Small intestine (tissue), 7 donors: ENCODE measurements at regions not wholly inside any gene's neighbourhood (a gene's known extent, or its start where the extent isn't known, plus 50 kb on each side); places are given as distances from the start of the nearest gene placed in this dataset.
"Not testable (repeated sequence)": the region's sequence is repeated elsewhere in the genome, so short reads cannot be mapped to it uniquely, and the experiment has no call there.

Experiments
- DNase-seq, 2 donors: peaks; one replicate each; pipeline versions ENCODE4 v3.0.0 to v3.0.0-alpha.2; 2013
- FAIRE-seq: peaks from 2 replicates; lab custom pipeline; 2012; peaks lifted over from hg19 to GRCh38; lab: Jason Lieb, UNC
- H3K27ac ChIP-seq, 3 donors: one replicate each; pipeline ENCODE4 v1.5.1; 2013; ENCODE audit warnings: low read length in 2 of 3, mild to moderate bottlenecking in 2 of 3, control low read depth in 1 of 3, inconsistent platforms in 1 of 3, low read depth in 1 of 3, moderate library complexity in 1 of 3
- H3K27me3 ChIP-seq, 3 donors: one replicate each; pipeline ENCODE4 v1.6.1; 2013; ENCODE audit warnings: low read length in 3 of 3, inconsistent platforms in 1 of 3; ENCODE audit not compliant: control insufficient read depth in 3 of 3, insufficient read depth in 3 of 3
- H3K36me3 ChIP-seq, 3 donors: one replicate each; pipeline ENCODE4 v1.6.1; 2013; ENCODE audit warnings: low read length in 3 of 3, inconsistent platforms in 1 of 3, low read depth in 1 of 3, mild to moderate bottlenecking in 1 of 3, moderate library complexity in 1 of 3; ENCODE audit not compliant: control insufficient read depth in 3 of 3, insufficient read depth in 2 of 3
- H3K4me1 ChIP-seq, 3 donors: one replicate each; pipeline ENCODE4 v1.6.1; 2013; ENCODE audit warnings: low read length in 2 of 3, inconsistent platforms in 1 of 3, low read depth in 1 of 3, mild to moderate bottlenecking in 1 of 3, moderate library complexity in 1 of 3; ENCODE audit not compliant: control insufficient read depth in 3 of 3, insufficient read depth in 2 of 3
- H3K4me3 ChIP-seq, 3 donors: one replicate each; pipeline ENCODE4 v1.5.1; 2013; ENCODE audit warnings: low read length in 3 of 3, control low read depth in 1 of 3, inconsistent platforms in 1 of 3, low read depth in 1 of 3, mild to moderate bottlenecking in 1 of 3, moderate library complexity in 1 of 3
- H3K9me3 ChIP-seq, 2 donors: one replicate each; pipeline ENCODE4 v1.6.1; 2013; ENCODE audit warnings: low read depth in 1 of 2, low read length in 1 of 2; ENCODE audit not compliant: control insufficient read depth in 2 of 2, insufficient read depth in 1 of 2
- WGBS, 3 donors: extraction: QIAGEN DNeasy Blood & Tissue Kit; methylation state at CpG; one replicate each; pipeline ENCODE4 v1.1.7; 2013; 5-methylcytosine and 5-hydroxymethylcytosine counted together
- donor health status: healthy with polysubstance abuse.
- donor health status: control.
- donor health status: control.
- donor health status: Bipolar disorder and iron deficiency.
- donor health status: healthy.

DNA sequence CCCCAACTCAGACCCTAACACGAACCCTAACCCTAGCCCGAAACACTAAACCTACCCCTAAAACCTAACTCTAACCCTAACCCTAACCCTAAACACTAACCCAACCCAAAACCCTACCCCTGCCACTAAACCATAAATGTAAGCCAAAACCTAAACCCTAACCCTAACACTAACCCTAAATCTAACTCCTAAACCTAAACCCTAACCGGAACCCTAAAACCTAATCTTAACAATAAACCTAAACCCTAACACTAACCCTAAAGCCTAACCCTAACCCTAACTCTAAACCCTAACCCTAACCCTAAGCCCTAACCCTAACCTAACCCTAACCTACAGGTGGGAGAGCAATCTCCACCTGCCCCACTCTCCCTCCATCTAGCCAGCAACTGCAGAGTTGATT is 152.3 kb downstream of the OR4M2 start:
- no peak overlapping the region for H3K4me3 ChIP-seq
- H3K9me3 ChIP-seq, result peaks cover 0 to 61% of the 10 kb centered on the region in 2 donors
- no peak overlapping the region for H3K27ac ChIP-seq
- H3K27me3 ChIP-seq, result no peaks in the 10 kb centered on the region
- FAIRE-seq (no peak), DNase-seq (no peak)
- no peaks in the 10 kb centered on the region for H3K4me1 ChIP-seq
- H3K36me3 ChIP-seq, result no peaks in the 10 kb centered on the region
- 82 to 90% (median 90%) methylated on average over 3 of the region's 3 CpGs for WGBS, 3 donors

DNA sequence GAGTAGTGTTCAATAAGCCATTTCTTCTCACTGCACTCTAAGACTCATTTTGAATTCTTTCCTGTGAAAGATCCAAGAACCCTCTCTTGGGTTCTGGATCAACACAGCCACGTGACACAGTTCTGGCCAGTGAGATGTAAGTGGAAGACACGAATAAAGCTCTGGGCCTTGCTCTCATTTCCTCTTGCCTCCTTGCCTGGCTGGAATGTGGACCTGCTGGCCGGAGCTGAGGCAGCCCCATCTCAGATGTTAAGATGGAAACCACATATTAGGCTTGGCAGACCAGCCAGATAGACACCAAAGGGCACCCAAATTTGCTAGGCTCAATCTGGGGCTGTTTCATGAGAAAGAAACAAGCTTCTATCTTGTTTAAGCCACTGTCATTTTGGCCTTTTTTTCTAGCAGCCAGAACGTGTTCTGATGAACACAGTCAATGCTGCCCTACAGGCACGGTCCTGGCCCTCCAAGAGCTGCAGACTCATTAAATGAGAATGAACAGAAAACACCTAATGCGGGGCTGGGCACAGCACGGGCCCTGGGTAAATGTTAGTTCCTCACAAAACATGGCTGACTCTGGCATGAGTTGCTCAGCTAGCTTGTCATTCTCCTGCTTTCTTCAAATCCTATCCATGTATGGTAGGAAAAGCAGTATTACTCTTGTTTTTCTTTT is 155.1 kb downstream of the OR4M2 start:
- not testable (repeated sequence) for H3K36me3 ChIP-seq, H3K27me3 ChIP-seq, FAIRE-seq, H3K4me3 ChIP-seq, H3K4me1 ChIP-seq, H3K27ac ChIP-seq, DNase-seq
- peaks cover 0 to 60% of the 10 kb centered on the region in 2 donors for H3K9me3 ChIP-seq
- 50 to 56% (median 54%) methylated on average over 7 of the region's 7 CpGs for WGBS, 3 donors

DNA sequence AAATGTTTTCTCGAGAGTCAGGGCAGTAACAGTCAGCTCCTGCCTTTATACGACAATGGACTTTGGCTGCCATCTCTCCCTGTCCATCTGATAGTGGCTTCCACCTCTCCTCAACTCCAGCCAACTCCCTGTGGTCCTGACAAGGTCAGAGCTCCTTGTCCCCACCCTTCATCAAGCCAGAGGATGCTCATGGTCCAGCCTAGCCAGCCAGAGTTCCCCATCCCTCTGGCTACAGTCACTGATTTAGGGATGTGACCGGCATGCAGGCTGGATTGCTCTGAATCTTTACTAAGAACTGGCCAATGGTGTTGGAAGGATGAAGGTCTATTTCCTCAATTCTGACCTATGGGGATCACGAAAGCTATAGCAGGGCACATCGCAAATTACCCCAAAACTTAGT is 156.1 kb downstream of the OR4M2 start:
- Histone ChIP-seq H3K4me1 (no peaks in the 10 kb centered on the region), H3K4me3 (no peak overlapping the region), H3K9me3 (peaks cover 2 to 68% of the 10 kb centered on the region in 2 donors), H3K27ac (no peak overlapping the region), H3K36me3 (no peaks in the 10 kb centered on the region), H3K27me3 (no peaks in the 10 kb centered on the region)
- no peak for FAIRE-seq
- 61 to 77% (median 66%) methylated on average over 5 of the region's 5 CpGs for WGBS, 3 donors
- no peak for DNase-seq

DNA sequence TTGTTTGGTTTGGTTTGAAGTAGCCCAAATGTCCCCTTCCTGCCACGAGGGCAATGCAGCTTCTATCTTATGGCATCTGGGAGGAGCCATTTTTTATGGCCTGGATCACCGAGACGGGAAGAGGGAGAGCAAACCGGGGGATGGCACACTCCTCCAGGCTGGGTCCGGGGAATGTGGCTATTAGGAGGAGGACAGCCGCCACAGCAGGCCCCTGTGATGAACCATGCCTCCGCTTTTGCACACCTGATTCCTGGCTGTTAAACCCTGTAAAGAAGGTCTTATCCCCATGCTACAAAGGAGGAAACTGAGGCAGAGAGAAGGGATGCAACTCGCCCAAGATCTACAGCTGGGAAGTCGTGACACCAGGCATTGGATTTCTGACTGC is 157.6 kb downstream of the OR4M2 start:
- Histone ChIP-seq H3K9me3 (peaks cover 2 to 64% of the 10 kb centered on the region in 2 donors), H3K27me3 (no peaks in the 10 kb centered on the region), H3K27ac (no peak overlapping the region), H3K4me3 (no peak overlapping the region), H3K36me3 (no peaks in the 10 kb centered on the region), H3K4me1 (no peaks in the 10 kb centered on the region)
- no peak for DNase-seq
- FAIRE-seq, result no peak
- WGBS, 3 donors, result 66 to 69% (median 66%) methylated on average over 9 of the region's 9 CpGs

DNA sequence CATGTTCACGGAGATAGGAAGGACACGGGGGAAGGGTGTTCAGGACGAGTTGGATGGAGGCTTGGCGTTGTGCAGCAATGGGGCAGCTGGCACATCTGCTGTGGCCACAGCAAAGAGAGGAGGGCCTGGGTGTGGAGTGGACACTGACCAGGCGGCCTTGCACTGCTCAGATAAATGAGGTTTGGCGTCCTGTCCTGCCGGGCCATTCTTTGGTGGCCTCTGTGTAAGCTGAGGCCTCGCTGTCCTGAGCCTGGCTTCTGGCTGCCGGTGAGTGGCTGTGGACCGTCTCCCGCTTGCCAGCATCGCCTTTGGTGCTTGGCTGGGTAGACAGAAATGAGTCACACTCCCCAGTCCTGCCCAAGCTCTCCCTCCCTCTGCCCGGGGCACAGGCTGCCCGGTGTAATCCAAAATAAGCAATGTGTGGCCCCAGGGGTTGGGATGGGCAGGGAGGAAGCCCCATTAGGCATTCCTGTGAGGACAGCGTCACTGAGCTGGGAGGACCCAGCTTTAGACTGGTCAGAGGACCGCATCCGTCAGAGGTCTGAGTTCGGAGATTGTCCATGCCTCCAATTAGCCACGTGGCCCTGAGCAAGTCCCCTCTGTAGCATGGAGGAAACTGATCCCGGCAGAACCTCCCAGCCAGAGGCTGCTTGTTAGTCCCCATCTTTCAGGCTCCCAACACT is 158.1 kb downstream of the OR4M2 start:
- peaks cover 2 to 63% of the 10 kb centered on the region in 2 donors for H3K9me3 ChIP-seq

DNA sequence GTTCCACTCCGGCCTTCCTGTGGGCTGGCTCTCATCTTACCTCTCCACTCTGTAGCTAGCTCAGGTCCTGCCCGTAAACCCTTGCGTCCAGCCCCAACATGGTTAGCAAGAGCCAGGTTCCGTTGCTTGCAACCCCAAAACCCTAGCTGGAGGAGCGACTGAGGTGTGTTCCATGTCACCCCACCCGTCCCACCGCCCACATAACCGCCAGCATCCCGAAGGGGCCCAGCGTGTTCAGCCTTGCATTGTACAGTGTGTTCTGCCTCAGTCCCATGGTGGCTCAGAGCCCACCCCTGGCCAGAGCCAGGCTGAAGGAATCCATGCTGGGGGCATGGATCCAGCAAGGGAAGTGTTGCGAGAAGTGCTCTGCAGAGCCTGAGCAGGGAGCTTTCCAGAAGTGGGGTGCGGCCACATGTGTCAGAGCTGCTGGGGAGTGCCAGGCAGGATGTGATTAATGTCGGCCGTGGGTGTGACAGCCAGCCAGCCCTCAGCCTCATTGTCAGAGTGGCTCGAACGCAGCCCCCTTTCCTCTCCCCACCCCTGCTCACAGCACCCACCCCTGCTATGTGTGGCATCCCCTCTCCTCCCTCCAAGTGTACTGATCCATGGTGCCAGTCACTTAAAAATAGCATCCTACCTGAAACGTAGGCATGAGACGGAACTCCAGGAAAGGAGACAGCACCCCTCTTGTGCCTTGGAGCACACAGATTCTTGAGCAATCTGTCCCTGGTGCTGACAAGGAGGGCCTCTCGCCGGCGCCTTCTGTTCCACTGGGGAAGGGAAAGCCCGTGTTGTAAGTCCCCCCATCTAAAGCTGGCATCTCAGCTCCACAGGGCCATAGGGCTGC is 158.9 kb downstream of the OR4M2 start:
- DNase-seq, FAIRE-seq, H3K4me1 ChIP-seq, H3K27ac ChIP-seq, H3K27me3 ChIP-seq, H3K4me3 ChIP-seq, H3K36me3 ChIP-seq: not testable (repeated sequence)
- H3K9me3 ChIP-seq, result peaks cover 2 to 64% of the 10 kb centered on the region in 2 donors
- 78 to 84% (median 82%) methylated on average over 17 to 21 of the region's 22 CpGs for WGBS, 3 donors

More for the DNA sequence above, 158.1 kb downstream of the OR4M2 start:
- H3K27ac ChIP-seq, H3K27me3 ChIP-seq, H3K4me1 ChIP-seq, DNase-seq, FAIRE-seq, H3K4me3 ChIP-seq, H3K36me3 ChIP-seq: not testable (repeated sequence)
- 74 to 83% (median 79%) methylated on average over 19 to 20 of the region's 20 CpGs for WGBS, 3 donors

DNA sequence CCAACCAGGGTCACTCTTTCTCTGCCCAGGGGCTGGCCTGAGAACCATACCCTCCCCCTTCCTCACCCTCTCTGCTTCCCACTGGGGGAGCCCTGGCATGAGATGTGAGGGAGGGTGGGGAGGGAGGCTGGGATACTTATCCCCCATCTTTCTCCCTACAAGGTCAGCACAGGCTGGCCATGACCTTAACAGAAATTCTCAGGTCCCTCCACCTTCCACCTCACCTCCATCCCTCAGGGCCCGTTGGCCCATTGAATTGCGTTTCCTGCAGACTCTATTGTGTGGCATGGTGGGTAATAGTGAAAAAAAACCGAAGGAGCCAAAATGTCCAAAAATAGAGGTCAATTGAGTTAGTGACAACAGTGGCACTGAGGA is 159.5 kb downstream of the OR4M2 start:
- H3K4me1 ChIP-seq, result no peaks in the 10 kb centered on the region
- FAIRE-seq (no peak), DNase-seq (no peak)
- no peak overlapping the region for H3K4me3 ChIP-seq
- 59 to 62% (median 60%) methylated on average over 3 of the region's 3 CpGs for WGBS, 3 donors
- no peak overlapping the region for H3K27ac ChIP-seq
- H3K9me3 ChIP-seq, result peaks cover 2 to 57% of the 10 kb centered on the region in 2 donors
- H3K36me3 ChIP-seq, result no peaks in the 10 kb centered on the region
- no peaks in the 10 kb centered on the region for H3K27me3 ChIP-seq

DNA sequence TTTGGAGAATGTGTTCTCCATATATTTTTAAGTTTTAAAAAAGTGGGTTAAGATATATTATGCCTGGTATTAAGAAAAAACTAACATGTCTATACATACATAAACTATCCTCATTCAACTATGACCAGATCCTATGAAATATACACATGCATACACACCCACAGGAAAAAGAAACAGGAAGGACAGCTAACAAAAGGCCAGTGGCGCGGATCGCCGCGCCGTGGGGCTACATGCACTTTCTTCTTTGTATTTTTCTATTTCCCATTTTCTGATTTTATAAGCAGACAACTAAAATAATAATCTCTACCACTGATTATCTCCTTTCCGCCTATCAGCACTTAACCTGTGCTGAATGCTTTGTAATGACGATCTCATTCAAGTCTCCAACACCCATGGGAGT is 160.1 kb downstream of the OR4M2 start:
- H3K4me1 ChIP-seq, result no peaks in the 10 kb centered on the region
- DNase-seq (no peak), FAIRE-seq (no peak)
- no peak overlapping the region for H3K27ac ChIP-seq
- H3K9me3 ChIP-seq, result peaks cover 2 to 54% of the 10 kb centered on the region in 2 donors
- H3K36me3 ChIP-seq, result no peaks in the 10 kb centered on the region
- no peaks in the 10 kb centered on the region for H3K27me3 ChIP-seq
- 91 to 96% (median 93%) methylated on average over 8 of the region's 8 CpGs for WGBS, 3 donors
- no peak overlapping the region for H3K4me3 ChIP-seq
